Gastroesophageal sphincter (tissue), 4 donors: ENCODE measurements at regions not wholly inside any gene's neighbourhood (a gene's known extent, or its start where the extent isn't known, plus 50 kb on each side); places are given as distances from the start of the nearest gene placed in this dataset.

Source experiments
- ATAC-seq: fragments of 150-250 bp; one replicate; pipeline ENCODE4 v1.9.1; 2016; ENCODE audit warnings: mild to moderate bottlenecking, moderate library complexity
- H3K27ac ChIP-seq, 4 donors: fragments of 200-600 bp; sonication (generic) in 3 of 4; 1 replicate in 3 of 4; 2 replicates in 1 of 4; pipeline ENCODE4 v1.5.1; 2016 to 2019
- H3K27me3 ChIP-seq: fragments of 200-600 bp; sonication (generic); one replicate; pipeline ENCODE4 v1.5.1; 2019
- H3K36me3 ChIP-seq, 2 donors: fragments of 200-600 bp; sonication (generic); one replicate each; pipeline ENCODE4 v1.5.1; 2019; ENCODE audit warnings: control low read depth in 1 of 2
- H3K4me1 ChIP-seq, 3 donors: fragments of 200-600 bp; sonication (generic); 1 replicate in 2 of 3; 2 replicates in 1 of 3; pipeline ENCODE4 v1.5.1; 2016 to 2019; ENCODE audit warnings: control low read depth in 2 of 3
- H3K4me3 ChIP-seq, 2 donors: fragments of 200-600 bp; sonication (generic); one replicate each; pipeline ENCODE4 v1.5.1; 2019; ENCODE audit warnings: mild to moderate bottlenecking in 1 of 2, moderate library complexity in 1 of 2
- H3K9me3 ChIP-seq, 3 donors: fragments of 200-600 bp; sonication (generic); one replicate each; pipeline ENCODE4 v1.5.1; 2017 to 2019; ENCODE audit warnings: control low read depth in 2 of 3
- CTCF ChIP-seq, 4 experiments: fragments of 200-600 bp in 2 of 4; fragments of 450-650 bp in 2 of 4; sonication (generic) in 1 of 4; IDR thresholded peaks; one replicate each; pipeline ENCODE4 v1.5.1; 2017 to 2019; ENCODE audit warnings: antibody characterized with exemption in 4 of 4, mild to moderate bottlenecking in 2 of 4, moderate library complexity in 2 of 4
- EP300 ChIP-seq: sonication (generic); formaldehyde crosslinking; IDR thresholded peaks from one replicate; pipeline ENCODE4 v1.6.1; 2017; ENCODE audit warnings: antibody characterized with exemption, mild to moderate bottlenecking
- POLR2A ChIP-seq, 2 donors: fragments of 450-650 bp; IDR thresholded peaks; one replicate each; pipeline ENCODE4 v1.6.1; 2017; ENCODE audit warnings: antibody characterized with exemption in 2 of 2, mild to moderate bottlenecking in 2 of 2, moderate library complexity in 1 of 2
- POLR2AphosphoS5 ChIP-seq: sonication (generic); formaldehyde crosslinking; IDR thresholded peaks from one replicate; pipeline ENCODE4 v1.6.1; 2017; ENCODE audit warnings: antibody characterized with exemption
- WGBS, 2 donors: methylation state at CpG; one replicate each; pipeline ENCODE4 v1.1.5; 2018; ENCODE audit warnings: low coverage in 1 of 2; 5-methylcytosine and 5-hydroxymethylcytosine counted together

- 80 to 87% methylated on average over 1 to 3 of the region's 7 CpGs for WGBS, 2 donors
- H3K4me3 ChIP-seq, result no peak overlapping the region
- ATAC-seq, result no peak
- TF ChIP-seq CTCF (IDR thresholded peaks at IDR 0.05) (no peak), POLR2A (IDR thresholded peaks at IDR 0.05) (no peak), POLR2AphosphoS5 (no peak), EP300 (no peak)
- no peak overlapping the region for H3K27ac ChIP-seq
- H3K9me3 ChIP-seq, result no peaks in the 10 kb centered on the region
- no peaks in the 10 kb centered on the region for H3K4me1 ChIP-seq
- H3K36me3 ChIP-seq, result no peaks in the 10 kb centered on the region
- H3K27me3 ChIP-seq, result peaks cover 87% of the 10 kb centered on the region
Measured at GRCh38 chr22:49028111-49028510, 799.6 kb downstream of the BRD1 start.

GRCh38 chr22:49027368-49027670 is 800.4 kb downstream of the BRD1 start:
- no peak for ATAC-seq
- H3K9me3 ChIP-seq, result no peaks in the 10 kb centered on the region
- TF ChIP-seq POLR2A (IDR thresholded peaks at IDR 0.05), result no peak
- no peak for TF ChIP-seq EP300
- no peak for TF ChIP-seq POLR2AphosphoS5
- no peak for TF ChIP-seq CTCF (IDR thresholded peaks at IDR 0.05)
- H3K27ac ChIP-seq, result no peak overlapping the region
- H3K27me3 ChIP-seq, result peaks cover 81% of the 10 kb centered on the region
- H3K4me1 ChIP-seq, result no peaks in the 10 kb centered on the region
- no peaks in the 10 kb centered on the region for H3K36me3 ChIP-seq
- WGBS, 2 donors, result 63 to 71% methylated on average over 4 to 8 of the region's 9 CpGs
- H3K4me3 ChIP-seq, result no peak overlapping the region

- WGBS, 2 donors, result 39 to 51% methylated on average over 4 to 7 of the region's 12 CpGs
- Histone ChIP-seq H3K27me3 (peaks cover 77% of the 10 kb centered on the region), H3K4me1 (no peaks in the 10 kb centered on the region), H3K9me3 (no peaks in the 10 kb centered on the region), H3K27ac (no peak overlapping the region), H3K36me3 (no peaks in the 10 kb centered on the region), H3K4me3 (no peak overlapping the region)
- no peak for ATAC-seq
- TF ChIP-seq CTCF (IDR thresholded peaks at IDR 0.05), result no peak
- TF ChIP-seq POLR2A (IDR thresholded peaks at IDR 0.05), result no peak
- no peak for TF ChIP-seq EP300
- TF ChIP-seq POLR2AphosphoS5, result no peak
Measured at GRCh38 chr22:49026494-49027367, 800.9 kb downstream of the BRD1 start.

GRCh38 chr22:49025791-49026493 is 801.7 kb downstream of the BRD1 start:
- no peak overlapping the region for H3K27ac ChIP-seq
- H3K4me3 ChIP-seq, result no peak overlapping the region
- H3K4me1 ChIP-seq, result no peaks in the 10 kb centered on the region
- no peak for ATAC-seq
- peaks cover 76% of the 10 kb centered on the region for H3K27me3 ChIP-seq
- H3K9me3 ChIP-seq, result no peaks in the 10 kb centered on the region
- no peak for TF ChIP-seq CTCF (IDR thresholded peaks at IDR 0.05)
- TF ChIP-seq EP300, result no peak
- no peak for TF ChIP-seq POLR2A (IDR thresholded peaks at IDR 0.05)
- no peak for TF ChIP-seq POLR2AphosphoS5
- 45 to 68% methylated on average over 6 to 8 of the region's 17 CpGs for WGBS, 2 donors
- no peaks in the 10 kb centered on the region for H3K36me3 ChIP-seq
